WTC11 (cell line): ENCODE measurements at regions not wholly inside any gene's neighbourhood (a gene's known extent, or its start where the extent isn't known, plus 50 kb on each side); places are given as distances from the start of the nearest gene placed in this dataset.

ENCODE experiments used
- ATAC-seq: fragments of 200-7000 bp; cut with Tn5 transposase; 2 replicates; pipeline ENCODE4 v1.10.0; 2021; ENCODE audit warnings: mild to moderate bottlenecking, moderate library complexity
- CTCF ChIA-PET: fragments of 300-600 bp; sonication (Branson Sonifier 250); formaldehyde crosslinking; loops from one replicate; lab custom pipeline; 2021; ENCODE audit warnings: antibody characterized with exemption; lab: Charles Lee
- POLR2A ChIA-PET: fragments of 350-600 bp; sonication (Branson Sonifier 250); formaldehyde crosslinking; loops from one replicate; lab custom pipeline; 2021; ENCODE audit warnings: antibody characterized with exemption; lab: Charles Lee
- DNase-seq: peaks from one replicate; pipeline ENCODE4 v3.0.0; 2021; ENCODE audit warnings: low spot score
- H3K27ac Mint-ChIP-seq: 2 replicates; pipeline ENCODE4 v1.8.0; 2021; ENCODE audit warnings: mixed read lengths
- H3K27me3 Mint-ChIP-seq: 2 replicates; pipeline ENCODE4 v1.8.0; 2021; ENCODE audit warnings: low read depth, mild to moderate bottlenecking, moderate library complexity, mixed read lengths
- H3K36me3 Mint-ChIP-seq: 2 replicates; pipeline ENCODE4 v1.8.0; 2021; ENCODE audit warnings: mixed read lengths
- H3K4me1 Mint-ChIP-seq: 2 replicates; pipeline ENCODE4 v1.8.0; 2022; ENCODE audit warnings: mixed read lengths
- H3K4me3 Mint-ChIP-seq: 2 replicates; pipeline ENCODE4 v1.8.0; 2021; ENCODE audit warnings: mild to moderate bottlenecking, moderate library complexity, mixed read lengths
- H3K9me3 Mint-ChIP-seq: 2 replicates; pipeline ENCODE4 v1.8.0; 2021; ENCODE audit warnings: mixed read lengths
- CREM ChIP-seq: sonication (generic); formaldehyde crosslinking; IDR thresholded peaks from 2 replicates; pipeline ENCODE4 v1.8.1; 2022; ENCODE audit warnings: mild to moderate bottlenecking, missing genetic modification reagents, moderate library complexity
- ESRRA ChIP-seq: sonication (generic); formaldehyde crosslinking; IDR thresholded peaks from 2 replicates; pipeline ENCODE4 v1.8.1; 2022; ENCODE audit warnings: mild to moderate bottlenecking, missing genetic modification reagents, borderline replicate concordance
- GTF2I ChIP-seq: fragments of 250-450 bp; sonication (Bioruptor Pico); conservative IDR thresholded peaks from 2 replicates; pipeline ENCODE4 v1.4.0; 2021; ENCODE audit warnings: mild to moderate bottlenecking
- HMGXB4 ChIP-seq: sonication (generic); formaldehyde crosslinking; IDR thresholded peaks from 2 replicates; pipeline ENCODE4 v1.8.1; 2023; ENCODE audit warnings: mild to moderate bottlenecking, moderate library complexity, missing genetic modification reagents
- KAT7 ChIP-seq: sonication (generic); formaldehyde crosslinking; IDR thresholded peaks from 2 replicates; pipeline ENCODE4 v1.8.1; 2023; ENCODE audit warnings: missing genetic modification reagents, mild to moderate bottlenecking, borderline replicate concordance
- MAX ChIP-seq: sonication (generic); formaldehyde crosslinking; IDR thresholded peaks from 2 replicates; pipeline ENCODE4 v1.8.0; 2022; ENCODE audit warnings: mild to moderate bottlenecking, missing genetic modification reagents
- NR1H2 ChIP-seq: sonication (generic); formaldehyde crosslinking; IDR thresholded peaks from 2 replicates; pipeline ENCODE4 v1.9.0; 2021; ENCODE audit warnings: mild to moderate bottlenecking, moderate library complexity, missing genetic modification reagents
- NR2C2 ChIP-seq: sonication (generic); formaldehyde crosslinking; IDR thresholded peaks from 2 replicates; pipeline ENCODE4 v1.8.0; 2022; ENCODE audit warnings: mild to moderate bottlenecking, missing genetic modification reagents
- ZMAT4 ChIP-seq: fragments of 250-450 bp; sonication (Bioruptor Pico); IDR thresholded peaks from 2 replicates; pipeline ENCODE4 v1.9.0; 2021; ENCODE audit warnings: mild to moderate bottlenecking
- ZNF219 ChIP-seq: sonication (generic); formaldehyde crosslinking; IDR thresholded peaks from 2 replicates; pipeline ENCODE4 v1.8.0; 2023; ENCODE audit warnings: missing genetic modification reagents, mild to moderate bottlenecking, borderline replicate concordance
- ZNF263 ChIP-seq: sonication (generic); formaldehyde crosslinking; IDR thresholded peaks from 2 replicates; pipeline ENCODE4 v1.8.1; 2022; ENCODE audit warnings: low read depth, mild to moderate bottlenecking, moderate library complexity, missing genetic modification reagents
- ZNF317 ChIP-seq: sonication (generic); formaldehyde crosslinking; IDR thresholded peaks from 2 replicates; pipeline ENCODE4 v1.8.1; 2023; ENCODE audit warnings: low read depth, mild to moderate bottlenecking, moderate library complexity, missing genetic modification reagents, borderline replicate concordance
- ZNF423 ChIP-seq: fragments of 250-450 bp; sonication (Bioruptor Pico); IDR thresholded peaks from 2 replicates; pipeline ENCODE4 v2.1.2; 2022; ENCODE audit warnings: mild to moderate bottlenecking, moderate library complexity
- TF ChIP-seq, protein P1 (sequence below): fragments of 250-450 bp; sonication (Bioruptor Pico); IDR thresholded peaks from 2 replicates; pipeline ENCODE4 v1.9.0; 2021; ENCODE audit warnings: mild to moderate bottlenecking, borderline replicate concordance
- TF ChIP-seq, protein P2 (sequence below): sonication (generic); formaldehyde crosslinking; IDR thresholded peaks from 2 replicates; pipeline ENCODE4 v1.8.1; 2022; ENCODE audit warnings: low read depth, missing genetic modification reagents, borderline replicate concordance
- TF ChIP-seq, protein P3 (sequence below): fragments of 200-600 bp; IDR thresholded peaks from 2 replicates; pipeline ENCODE4 v1.8.0; 2022; ENCODE audit warnings: antibody characterized with exemption
- TF ChIP-seq, protein P4 (sequence below): sonication (generic); formaldehyde crosslinking; IDR thresholded peaks from 2 replicates; pipeline ENCODE4 v1.8.1; 2022; ENCODE audit warnings: missing genetic modification reagents, borderline replicate concordance
- TF ChIP-seq, protein P5 (sequence below): sonication (generic); formaldehyde crosslinking; conservative IDR thresholded peaks from 2 replicates; pipeline ENCODE4 v1.8.1; 2022; ENCODE audit warnings: mild to moderate bottlenecking, missing genetic modification reagents

DNA sequence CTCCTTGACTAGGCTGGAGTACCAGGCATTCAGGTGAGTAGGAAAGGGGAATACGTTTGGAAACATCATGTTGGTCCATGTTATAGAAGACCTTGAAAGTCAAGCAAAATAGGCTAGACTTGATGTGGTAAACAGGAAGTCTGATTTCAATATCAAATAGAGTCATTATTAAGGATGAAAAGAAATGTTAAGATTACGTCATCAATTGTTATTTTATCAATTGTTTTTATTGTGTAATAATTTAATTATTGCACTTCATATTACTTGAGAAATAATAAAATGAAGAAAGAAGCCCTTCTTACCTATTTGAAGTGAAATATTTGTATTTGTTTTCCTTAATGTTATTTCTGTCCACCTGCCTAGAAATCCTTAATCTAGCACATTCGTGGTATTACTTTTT, 361.0 kb upstream of the HAND2 start:
- Mint-ChIP-seq H3K9me3 (peaks cover 28% of the 10 kb centered on the region), H3K4me1 (no peaks in the 10 kb centered on the region), H3K36me3 (0 out of 2 replicates have a peak, but pooled peaks cover 5% of the 10 kb centered on the region), H3K4me3 (no peak overlapping the region), H3K27me3 (no peaks in the 10 kb centered on the region), H3K27ac (no peak overlapping the region)
- ChIA-PET POLR2A (no interaction called here), CTCF (no interaction called here)
- DNase-seq (no peak), ATAC-seq (no peak)
- TF ChIP-seq, protein P1, sequence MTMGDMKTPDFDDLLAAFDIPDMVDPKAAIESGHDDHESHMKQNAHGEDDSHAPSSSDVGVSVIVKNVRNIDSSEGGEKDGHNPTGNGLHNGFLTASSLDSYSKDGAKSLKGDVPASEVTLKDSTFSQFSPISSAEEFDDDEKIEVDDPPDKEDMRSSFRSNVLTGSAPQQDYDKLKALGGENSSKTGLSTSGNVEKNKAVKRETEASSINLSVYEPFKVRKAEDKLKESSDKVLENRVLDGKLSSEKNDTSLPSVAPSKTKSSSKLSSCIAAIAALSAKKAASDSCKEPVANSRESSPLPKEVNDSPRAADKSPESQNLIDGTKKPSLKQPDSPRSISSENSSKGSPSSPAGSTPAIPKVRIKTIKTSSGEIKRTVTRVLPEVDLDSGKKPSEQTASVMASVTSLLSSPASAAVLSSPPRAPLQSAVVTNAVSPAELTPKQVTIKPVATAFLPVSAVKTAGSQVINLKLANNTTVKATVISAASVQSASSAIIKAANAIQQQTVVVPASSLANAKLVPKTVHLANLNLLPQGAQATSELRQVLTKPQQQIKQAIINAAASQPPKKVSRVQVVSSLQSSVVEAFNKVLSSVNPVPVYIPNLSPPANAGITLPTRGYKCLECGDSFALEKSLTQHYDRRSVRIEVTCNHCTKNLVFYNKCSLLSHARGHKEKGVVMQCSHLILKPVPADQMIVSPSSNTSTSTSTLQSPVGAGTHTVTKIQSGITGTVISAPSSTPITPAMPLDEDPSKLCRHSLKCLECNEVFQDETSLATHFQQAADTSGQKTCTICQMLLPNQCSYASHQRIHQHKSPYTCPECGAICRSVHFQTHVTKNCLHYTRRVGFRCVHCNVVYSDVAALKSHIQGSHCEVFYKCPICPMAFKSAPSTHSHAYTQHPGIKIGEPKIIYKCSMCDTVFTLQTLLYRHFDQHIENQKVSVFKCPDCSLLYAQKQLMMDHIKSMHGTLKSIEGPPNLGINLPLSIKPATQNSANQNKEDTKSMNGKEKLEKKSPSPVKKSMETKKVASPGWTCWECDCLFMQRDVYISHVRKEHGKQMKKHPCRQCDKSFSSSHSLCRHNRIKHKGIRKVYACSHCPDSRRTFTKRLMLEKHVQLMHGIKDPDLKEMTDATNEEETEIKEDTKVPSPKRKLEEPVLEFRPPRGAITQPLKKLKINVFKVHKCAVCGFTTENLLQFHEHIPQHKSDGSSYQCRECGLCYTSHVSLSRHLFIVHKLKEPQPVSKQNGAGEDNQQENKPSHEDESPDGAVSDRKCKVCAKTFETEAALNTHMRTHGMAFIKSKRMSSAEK (CRISPR knock-in tag), result no peak
- TF ChIP-seq ESRRA (CRISPR knock-in tag) (no peak), ZNF219 (CRISPR knock-in tag) (no peak)
- TF ChIP-seq, protein P2, sequence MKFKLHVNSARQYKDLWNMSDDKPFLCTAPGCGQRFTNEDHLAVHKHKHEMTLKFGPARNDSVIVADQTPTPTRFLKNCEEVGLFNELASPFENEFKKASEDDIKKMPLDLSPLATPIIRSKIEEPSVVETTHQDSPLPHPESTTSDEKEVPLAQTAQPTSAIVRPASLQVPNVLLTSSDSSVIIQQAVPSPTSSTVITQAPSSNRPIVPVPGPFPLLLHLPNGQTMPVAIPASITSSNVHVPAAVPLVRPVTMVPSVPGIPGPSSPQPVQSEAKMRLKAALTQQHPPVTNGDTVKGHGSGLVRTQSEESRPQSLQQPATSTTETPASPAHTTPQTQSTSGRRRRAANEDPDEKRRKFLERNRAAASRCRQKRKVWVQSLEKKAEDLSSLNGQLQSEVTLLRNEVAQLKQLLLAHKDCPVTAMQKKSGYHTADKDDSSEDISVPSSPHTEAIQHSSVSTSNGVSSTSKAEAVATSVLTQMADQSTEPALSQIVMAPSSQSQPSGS (CRISPR knock-in tag), result no peak
- TF ChIP-seq, protein P3, sequence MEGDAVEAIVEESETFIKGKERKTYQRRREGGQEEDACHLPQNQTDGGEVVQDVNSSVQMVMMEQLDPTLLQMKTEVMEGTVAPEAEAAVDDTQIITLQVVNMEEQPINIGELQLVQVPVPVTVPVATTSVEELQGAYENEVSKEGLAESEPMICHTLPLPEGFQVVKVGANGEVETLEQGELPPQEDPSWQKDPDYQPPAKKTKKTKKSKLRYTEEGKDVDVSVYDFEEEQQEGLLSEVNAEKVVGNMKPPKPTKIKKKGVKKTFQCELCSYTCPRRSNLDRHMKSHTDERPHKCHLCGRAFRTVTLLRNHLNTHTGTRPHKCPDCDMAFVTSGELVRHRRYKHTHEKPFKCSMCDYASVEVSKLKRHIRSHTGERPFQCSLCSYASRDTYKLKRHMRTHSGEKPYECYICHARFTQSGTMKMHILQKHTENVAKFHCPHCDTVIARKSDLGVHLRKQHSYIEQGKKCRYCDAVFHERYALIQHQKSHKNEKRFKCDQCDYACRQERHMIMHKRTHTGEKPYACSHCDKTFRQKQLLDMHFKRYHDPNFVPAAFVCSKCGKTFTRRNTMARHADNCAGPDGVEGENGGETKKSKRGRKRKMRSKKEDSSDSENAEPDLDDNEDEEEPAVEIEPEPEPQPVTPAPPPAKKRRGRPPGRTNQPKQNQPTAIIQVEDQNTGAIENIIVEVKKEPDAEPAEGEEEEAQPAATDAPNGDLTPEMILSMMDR, result no peak

DNA sequence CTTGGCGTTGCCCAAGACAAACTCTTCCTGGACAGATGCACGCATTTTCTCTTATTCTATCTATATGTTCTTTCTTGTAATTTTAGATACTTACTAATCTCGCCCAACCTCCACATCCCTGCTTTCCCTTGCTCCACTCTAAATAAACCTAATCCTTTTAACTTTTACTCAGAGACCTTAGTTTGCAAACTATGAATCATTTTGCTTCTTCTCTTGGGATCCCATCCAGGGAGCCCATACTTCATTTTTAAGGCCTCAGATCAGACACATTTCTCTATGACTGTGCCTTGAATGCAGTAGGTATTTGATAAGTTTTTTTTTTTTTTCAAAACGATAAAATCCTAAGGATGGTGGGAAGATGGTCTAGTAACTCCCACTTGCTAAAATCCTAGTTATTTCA, 353.8 kb upstream of the HAND2 start:
- no peak for ATAC-seq
- Mint-ChIP-seq H3K4me1 (peaks cover 12% of the 10 kb centered on the region), H3K4me3 (no peak overlapping the region), H3K27ac (no peak overlapping the region), H3K27me3 (no peaks in the 10 kb centered on the region; the same call in 1 of the 2 replicates), H3K9me3 (peaks cover 15% of the 10 kb centered on the region), H3K36me3 (0 out of 2 replicates have a peak, but pooled peaks cover 5% of the 10 kb centered on the region)
- CTCF ChIA-PET, result no interaction called here
- POLR2A ChIA-PET, result interaction anchor here (0.6 kb wide), 1 partner anchor 254 kb away, joined by 4 read pairs; no protein-coding TSS in a partner anchor
- no peak for DNase-seq
- TF ChIP-seq ZNF423 (CRISPR knock-in tag) (no peak), KAT7 (CRISPR knock-in tag) (no peak), NR1H2 (no peak), GTF2I (CRISPR knock-in tag) (no peak), ZNF317 (CRISPR knock-in tag) (no peak), ZNF263 (CRISPR knock-in tag) (no peak), MAX (CRISPR knock-in tag) (no peak), NR2C2 (no peak), ZMAT4 (no peak), HMGXB4 (CRISPR knock-in tag) (no peak), CREM (no peak)
- TF ChIP-seq, protein P4, sequence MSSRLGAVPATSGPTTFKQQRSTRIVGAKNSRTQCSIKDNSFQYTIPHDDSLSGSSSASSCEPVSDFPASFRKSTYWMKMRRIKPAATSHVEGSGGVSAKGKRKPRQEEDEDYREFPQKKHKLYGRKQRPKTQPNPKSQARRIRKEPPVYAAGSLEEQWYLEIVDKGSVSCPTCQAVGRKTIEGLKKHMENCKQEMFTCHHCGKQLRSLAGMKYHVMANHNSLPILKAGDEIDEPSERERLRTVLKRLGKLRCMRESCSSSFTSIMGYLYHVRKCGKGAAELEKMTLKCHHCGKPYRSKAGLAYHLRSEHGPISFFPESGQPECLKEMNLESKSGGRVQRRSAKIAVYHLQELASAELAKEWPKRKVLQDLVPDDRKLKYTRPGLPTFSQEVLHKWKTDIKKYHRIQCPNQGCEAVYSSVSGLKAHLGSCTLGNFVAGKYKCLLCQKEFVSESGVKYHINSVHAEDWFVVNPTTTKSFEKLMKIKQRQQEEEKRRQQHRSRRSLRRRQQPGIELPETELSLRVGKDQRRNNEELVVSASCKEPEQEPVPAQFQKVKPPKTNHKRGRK (CRISPR knock-in tag), result no peak
- TF ChIP-seq, protein P5, sequence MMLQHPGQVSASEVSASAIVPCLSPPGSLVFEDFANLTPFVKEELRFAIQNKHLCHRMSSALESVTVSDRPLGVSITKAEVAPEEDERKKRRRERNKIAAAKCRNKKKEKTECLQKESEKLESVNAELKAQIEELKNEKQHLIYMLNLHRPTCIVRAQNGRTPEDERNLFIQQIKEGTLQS (CRISPR knock-in tag), result no peak
